Mesenchymal stem cell (in vitro differentiated cells and primary cell): ENCODE measurements at regions not wholly inside any gene's neighbourhood (a gene's known extent, or its start where the extent isn't known, plus 50 kb on each side); places are given as distances from the start of the nearest gene placed in this dataset.

Source experiments
- DNase-seq: peaks from one replicate; pipeline ENCODE4 v3.0.0-alpha.2; 2013
- H2AFZ ChIP-seq: one replicate; pipeline ENCODE4 v1.6.1; 2013; ENCODE audit warnings: low read depth, mild to moderate bottlenecking, control low read depth, inconsistent platforms, low read length, moderate library complexity
- H2AK5ac ChIP-seq: 2 replicates; pipeline ENCODE4 v1.6.1; 2013; ENCODE audit warnings: low read length, moderate library complexity, mild to moderate bottlenecking, inconsistent platforms; ENCODE audit not compliant: severe bottlenecking
- H2BK120ac ChIP-seq: one replicate; pipeline ENCODE4 v1.6.1; 2013; ENCODE audit warnings: low read depth, mild to moderate bottlenecking, inconsistent platforms, low read length, moderate library complexity
- H2BK12ac ChIP-seq, 2 experiments: one replicate each; pipeline ENCODE4 v1.6.1; 2013; ENCODE audit warnings: inconsistent platforms in 2 of 2, low read length in 2 of 2, mild to moderate bottlenecking in 2 of 2, moderate library complexity in 2 of 2, control low read depth in 1 of 2
- H2BK15ac ChIP-seq: one replicate; pipeline ENCODE4 v1.6.1; 2013; ENCODE audit warnings: mild to moderate bottlenecking, low read depth, inconsistent platforms; ENCODE audit not compliant: poor library complexity, severe bottlenecking
- H2BK5ac ChIP-seq: 2 replicates; pipeline ENCODE4 v1.6.1; 2013; ENCODE audit warnings: low read depth, mild to moderate bottlenecking, low read length, control low read depth, inconsistent platforms; ENCODE audit not compliant: poor library complexity, severe bottlenecking
- H3K14ac ChIP-seq, 2 experiments: one replicate each; pipeline ENCODE4 v1.6.1; 2013; ENCODE audit warnings: inconsistent platforms in 2 of 2, low read length in 2 of 2, control low read depth in 1 of 2, mild to moderate bottlenecking in 1 of 2, moderate library complexity in 1 of 2
- H3K18ac ChIP-seq, 2 experiments: one replicate each; pipeline ENCODE4 v1.6.1; 2013; ENCODE audit warnings: inconsistent platforms in 2 of 2, low read length in 2 of 2, control low read depth in 1 of 2, low read depth in 1 of 2, mild to moderate bottlenecking in 1 of 2
- H3K23ac ChIP-seq, 2 experiments: one replicate each; pipeline ENCODE4 v1.6.1; 2013; ENCODE audit warnings: inconsistent platforms in 2 of 2, low read length in 2 of 2, mild to moderate bottlenecking in 2 of 2, moderate library complexity in 2 of 2, control low read depth in 1 of 2
- H3K27ac ChIP-seq: 2 replicates; pipeline ENCODE4 v1.5.1; 2013; ENCODE audit warnings: mild to moderate bottlenecking, moderate library complexity, low read length, control low read depth, inconsistent platforms; ENCODE audit not compliant: poor library complexity, severe bottlenecking
- H3K27me3 ChIP-seq, 2 experiments: 2 replicates each; pipeline versions ENCODE4 v1.6.1 to v1.7.0; 2013; ENCODE audit warnings: low read length in 2 of 2, mild to moderate bottlenecking in 2 of 2, moderate library complexity in 2 of 2, control low read depth in 1 of 2, inconsistent platforms in 1 of 2; ENCODE audit not compliant: control insufficient read depth in 1 of 2, insufficient read depth in 1 of 2
- H3K36me3 ChIP-seq, 2 experiments: 2 replicates each; pipeline versions ENCODE4 v1.6.1 to v1.7.0; 2013; ENCODE audit warnings: low read length in 2 of 2, control low read depth in 1 of 2, inconsistent platforms in 1 of 2, low read depth in 1 of 2, mild to moderate bottlenecking in 1 of 2; ENCODE audit not compliant: insufficient read depth in 2 of 2, control insufficient read depth in 1 of 2
- H3K4ac ChIP-seq, 2 experiments: one replicate each; pipeline ENCODE4 v1.6.1; 2013; ENCODE audit warnings: inconsistent platforms in 2 of 2, low read length in 2 of 2, mild to moderate bottlenecking in 2 of 2, moderate library complexity in 2 of 2, control low read depth in 1 of 2, low read depth in 1 of 2
- H3K4me1 ChIP-seq: 2 replicates; pipeline ENCODE4 v1.6.1; 2013; ENCODE audit warnings: low read depth, low read length, control low read depth; ENCODE audit not compliant: control insufficient read depth, insufficient read depth
- H3K4me2 ChIP-seq: 2 replicates; pipeline ENCODE4 v1.6.1; 2013; ENCODE audit warnings: low read length, mild to moderate bottlenecking, inconsistent platforms; ENCODE audit not compliant: poor library complexity, severe bottlenecking
- H3K4me3 ChIP-seq, 2 experiments: 2 replicates each; pipeline versions ENCODE4 v1.5.1 to v1.7.0; 2013; ENCODE audit warnings: low read length in 2 of 2, mild to moderate bottlenecking in 2 of 2, control low read depth in 1 of 2, low read depth in 1 of 2; ENCODE audit not compliant: insufficient read depth in 1 of 2
- H3K79me1 ChIP-seq: replicated peaks from 2 replicates; pipeline ENCODE4 v1.6.1; 2013; ENCODE audit warnings: mild to moderate bottlenecking, control low read depth, low read length, inconsistent platforms; ENCODE audit not compliant: poor library complexity, severe bottlenecking
- H3K9ac ChIP-seq: 2 replicates; pipeline ENCODE4 v1.7.0; 2013; ENCODE audit warnings: mild to moderate bottlenecking, low read length, moderate library complexity
- H3K9me3 ChIP-seq: 2 replicates; pipeline ENCODE4 v1.7.0; 2013; ENCODE audit warnings: mild to moderate bottlenecking, low read length; ENCODE audit not compliant: control insufficient read depth
- H4K8ac ChIP-seq: one replicate; pipeline ENCODE4 v1.6.1; 2013; ENCODE audit warnings: inconsistent platforms, mild to moderate bottlenecking, low read length, moderate library complexity
- H4K91ac ChIP-seq: one replicate; pipeline ENCODE4 v1.6.1; 2013; ENCODE audit warnings: mild to moderate bottlenecking, low read length, inconsistent platforms
- WGBS: methylation state at CpG from one replicate; pipeline ENCODE4 v1.1.7; 2013; ENCODE audit warnings: mixed read lengths; 5-methylcytosine and 5-hydroxymethylcytosine counted together

DNA sequence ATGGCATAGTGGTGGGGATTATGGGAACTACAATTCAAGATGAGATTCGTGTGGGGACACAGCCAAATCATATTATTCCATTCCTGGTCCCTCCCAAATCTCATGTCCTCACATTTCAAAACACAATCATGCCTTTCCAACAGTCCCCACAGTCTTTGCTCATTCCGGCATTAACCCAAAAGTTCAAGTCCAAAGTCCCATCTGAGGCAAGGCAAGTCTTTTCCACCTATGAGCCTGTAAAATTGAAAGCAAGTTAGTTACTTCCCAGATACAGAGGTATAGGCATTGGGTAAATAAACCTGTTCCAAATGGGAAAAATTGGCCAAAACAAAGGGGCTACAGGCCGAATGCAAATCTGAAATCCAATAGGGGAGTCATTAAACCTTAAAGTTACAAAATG lies 1063.2 kb downstream of the CDH11 start:
- Histone ChIP-seq H3K23ac (no peak overlapping the region), H3K36me3 (no peaks in the 10 kb centered on the region), H3K4me2 (no peak overlapping the region), H3K27me3 (no peaks in the 10 kb centered on the region), H2BK5ac (no peak overlapping the region), H3K9me3 (no peaks in the 10 kb centered on the region), H2AFZ (no peak overlapping the region), H3K9ac (no peak overlapping the region), H4K91ac (no peak overlapping the region), H2BK12ac (no peak overlapping the region), H3K4ac (no peak overlapping the region), H2BK15ac (no peak overlapping the region), H3K18ac (no peak overlapping the region), H2BK120ac (no peak overlapping the region), H3K27ac (no peak overlapping the region), H4K8ac (no peak overlapping the region), H3K4me3 (no peak overlapping the region), H2AK5ac (no peak overlapping the region), H3K14ac (no peak overlapping the region), H3K4me1 (no peaks in the 10 kb centered on the region), H3K79me1 (no peaks in the 10 kb centered on the region)
- DNase-seq = no peak
- WGBS = 97% methylated on average over 3 of the region's 3 CpGs

DNA sequence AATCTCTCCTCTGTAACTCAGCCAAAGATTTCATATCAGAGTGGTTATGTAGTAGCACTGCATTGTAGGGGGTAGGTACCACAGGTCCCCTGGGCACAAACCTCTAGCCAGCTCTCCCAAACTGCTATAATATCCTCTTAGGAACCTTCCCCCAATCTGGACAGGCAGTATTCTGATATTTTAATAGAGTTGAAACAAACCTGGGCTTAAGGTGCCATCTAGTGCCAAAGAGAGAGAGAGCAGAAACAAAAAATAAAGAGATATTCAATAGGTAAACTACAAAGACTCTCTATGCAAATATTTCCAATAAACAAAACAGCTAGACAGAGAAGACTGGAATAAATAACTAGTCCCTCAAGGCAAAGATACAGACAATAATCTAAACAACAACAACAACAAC lies 1070.0 kb downstream of the CDH11 start:
- no peak overlapping the region for H3K4me2 ChIP-seq
- no peak overlapping the region for H3K18ac ChIP-seq
- H3K9ac ChIP-seq = no peak overlapping the region
- no peak overlapping the region for H4K91ac ChIP-seq
- no peak overlapping the region for H4K8ac ChIP-seq
- H3K4me3 ChIP-seq = no peak overlapping the region
- H3K23ac ChIP-seq = no peak overlapping the region
- H2BK120ac ChIP-seq = no peak overlapping the region
- no peak overlapping the region for H2AK5ac ChIP-seq
- no peaks in the 10 kb centered on the region for H3K36me3 ChIP-seq
- H3K79me1 ChIP-seq = no peaks in the 10 kb centered on the region
- H3K27me3 ChIP-seq = no peaks in the 10 kb centered on the region
- no peaks in the 10 kb centered on the region for H3K9me3 ChIP-seq
- H2BK15ac ChIP-seq = no peak overlapping the region
- no peak overlapping the region for H3K14ac ChIP-seq
- H3K27ac ChIP-seq = no peak overlapping the region
- no peak overlapping the region for H2BK5ac ChIP-seq
- peak; percentile 34 for DNase-seq
- no peak overlapping the region for H2AFZ ChIP-seq
- no peaks in the 10 kb centered on the region for H3K4me1 ChIP-seq
- H3K4ac ChIP-seq = no peak overlapping the region
- peak overlapping the region in 1 of 2 experiments; percentile 54 for H2BK12ac ChIP-seq

DNA sequence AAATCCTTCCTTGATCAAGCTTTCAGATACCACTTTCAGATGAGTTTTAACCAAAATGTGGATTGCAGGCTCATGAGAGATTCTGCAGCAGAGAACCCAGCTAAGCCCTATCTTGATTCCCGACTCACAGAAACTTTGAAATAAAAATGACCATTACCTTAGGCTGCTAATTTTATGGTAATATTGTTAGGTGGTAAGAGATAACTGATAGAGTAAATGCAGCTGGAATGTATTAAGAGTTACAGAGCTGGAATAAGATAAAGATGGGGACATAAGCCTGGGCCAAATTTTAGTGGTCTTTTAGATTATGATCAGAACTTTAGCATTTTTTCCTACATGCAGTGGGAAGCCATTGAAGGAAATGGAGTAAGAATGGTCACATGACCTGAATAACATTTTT lies 1074.0 kb downstream of the CDH11 start:
- Histone ChIP-seq H2AK5ac (no peak overlapping the region), H3K79me1 (no peaks in the 10 kb centered on the region), H3K14ac (no peak overlapping the region), H2BK120ac (no peak overlapping the region), H3K4me1 (no peaks in the 10 kb centered on the region), H3K9me3 (no peaks in the 10 kb centered on the region), H2BK12ac (no peak overlapping the region), H3K9ac (no peak overlapping the region), H3K27me3 (no peaks in the 10 kb centered on the region), H2BK5ac (no peak overlapping the region), H3K4me3 (no peak overlapping the region), H2AFZ (no peak overlapping the region), H3K36me3 (no peaks in the 10 kb centered on the region), H3K4me2 (no peak overlapping the region), H4K8ac (no peak overlapping the region), H4K91ac (no peak overlapping the region), H3K18ac (no peak overlapping the region), H3K4ac (no peak overlapping the region), H3K23ac (no peak overlapping the region), H3K27ac (no peak overlapping the region), H2BK15ac (no peak overlapping the region)
- WGBS = no CpG with 5 or more reads among the region's 1 CpG
- no peak for DNase-seq

DNA sequence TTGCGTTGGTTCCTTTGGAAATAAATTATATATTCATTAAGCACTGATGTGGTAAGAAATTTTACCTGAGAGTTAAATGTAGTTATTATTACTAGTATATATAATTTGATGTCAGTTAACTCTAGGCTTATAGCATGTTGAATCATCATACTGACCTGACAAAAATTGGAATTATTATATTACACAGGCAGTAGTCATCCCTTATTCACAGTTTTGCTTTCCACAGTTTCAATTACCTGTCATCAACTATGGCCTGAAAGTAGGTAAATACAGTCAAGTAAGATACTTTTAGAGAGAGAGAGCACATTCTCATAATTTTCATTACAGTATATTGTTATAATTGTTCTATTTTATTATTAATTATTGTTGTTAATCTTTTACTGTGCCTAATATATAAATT lies 1074.7 kb downstream of the CDH11 start:
- Histone ChIP-seq H3K27ac (no peak overlapping the region), H3K14ac (no peak overlapping the region), H2AFZ (no peak overlapping the region), H3K27me3 (no peaks in the 10 kb centered on the region), H3K9me3 (no peaks in the 10 kb centered on the region), H3K23ac (no peak overlapping the region), H3K4me3 (no peak overlapping the region), H3K4me2 (no peak overlapping the region), H2AK5ac (no peak overlapping the region), H3K36me3 (no peaks in the 10 kb centered on the region), H2BK12ac (no peak overlapping the region), H2BK15ac (no peak overlapping the region), H3K79me1 (no peaks in the 10 kb centered on the region), H3K4ac (no peak overlapping the region), H3K18ac (no peak overlapping the region), H2BK120ac (no peak overlapping the region), H4K91ac (no peak overlapping the region), H3K4me1 (no peaks in the 10 kb centered on the region), H3K9ac (no peak overlapping the region), H4K8ac (no peak overlapping the region), H2BK5ac (no peak overlapping the region)
- no peak for DNase-seq
- WGBS = no CpG with 5 or more reads among the region's 1 CpG
